ENCODE measurements at regions not wholly inside any gene's neighbourhood (a gene's known extent, or its start where the extent isn't known, plus 50 kb on each side); places are given as distances from the start of the nearest gene placed in this dataset.

GRCh38 chr7:130880668-130881067, 146.7 kb upstream of the KLF14 start:
- no peak for DNase-seq (ENCODE audit: low read depth)

- no peak for DNase-seq (ENCODE audit: low read depth)
Measured at GRCh38 chr7:130881091-130881798, 147.2 kb upstream of the KLF14 start.

GRCh38 chr7:130881799-130882141, 147.8 kb upstream of the KLF14 start:
- DNase-seq (ENCODE audit: low read depth), result no peak

- DNase-seq (ENCODE audit: low read depth), result no peak
Measured at GRCh38 chr7:130882396-130882795, 148.4 kb upstream of the KLF14 start.

GRCh38 chr7:130883928-130884327, 149.9 kb upstream of the KLF14 start:
- DNase-seq (ENCODE audit: low read depth), result no peak

GRCh38 chr7:130884437-130885417, 150.7 kb upstream of the KLF14 start:
- no peak for DNase-seq (ENCODE audit: low read depth)

GRCh38 chr7:130886438-130887135, 152.6 kb upstream of the KLF14 start:
- DNase-seq (ENCODE audit: low read depth), result no peak

GRCh38 chr7:130887182-130887956, 153.4 kb upstream of the KLF14 start:
- DNase-seq (ENCODE audit: low read depth), result peak; percentile 76

GRCh38 chr7:130887957-130888371, 154.0 kb upstream of the KLF14 start:
- DNase-seq (ENCODE audit: low read depth), result no peak

GRCh38 chr7:130888468-130888867, 154.5 kb upstream of the KLF14 start:
- no peak for DNase-seq (ENCODE audit: low read depth)

GRCh38 chr7:130890176-130891020, 156.4 kb upstream of the KLF14 start:
- no peak for DNase-seq (ENCODE audit: low read depth)

GRCh38 chr7:130891254-130892094, 157.5 kb upstream of the KLF14 start:
- no peak for DNase-seq (ENCODE audit: low read depth)

- no peak for DNase-seq (ENCODE audit: low read depth)
Measured at GRCh38 chr7:130893441-130893894, 159.5 kb upstream of the KLF14 start.

GRCh38 chr7:130894146-130894908, 160.3 kb upstream of the KLF14 start:
- no peak for DNase-seq (ENCODE audit: low read depth)

- DNase-seq (ENCODE audit: low read depth), result no peak
Measured at GRCh38 chr7:130894909-130895750, 161.1 kb upstream of the KLF14 start.

- DNase-seq (ENCODE audit: low read depth), result no peak
Measured at GRCh38 chr7:130896051-130896881, 162.3 kb upstream of the KLF14 start.

- no peak for DNase-seq (ENCODE audit: low read depth)
Measured at GRCh38 chr7:130896898-130897514, 163.0 kb upstream of the KLF14 start.
